Germinal center (tissue), 1 donor: ENCODE measurements at regions not wholly inside any gene's neighbourhood (a gene's known extent, or its start where the extent isn't known, plus 50 kb on each side); places are given as distances from the start of the nearest gene placed in this dataset.

ENCODE experiments used
- DNase-seq: peaks from one replicate; pipeline ENCODE4 v3.0.0; 2012; ENCODE audit warnings: mixed read lengths, low spot score

DNA sequence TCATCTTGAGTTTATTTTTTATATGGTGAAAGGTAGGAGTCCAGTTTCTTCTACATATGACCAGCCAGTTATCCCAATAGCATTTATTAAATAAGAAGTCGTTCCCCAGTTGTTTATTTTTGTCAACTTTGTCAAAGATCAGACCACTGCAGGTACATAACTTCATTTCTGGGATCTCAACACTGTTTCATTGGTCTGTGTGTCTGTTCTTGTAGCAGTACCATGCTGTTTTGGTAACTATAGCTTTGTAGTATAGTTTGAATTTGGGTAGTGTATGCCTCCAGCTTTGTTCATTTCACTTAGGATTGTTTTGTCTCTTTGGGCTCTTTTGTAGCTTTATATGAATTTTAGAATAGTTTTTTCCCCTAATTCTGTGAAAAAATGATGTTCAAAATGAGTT is 340.4 kb upstream of the PCDH20 start:
- no peak for DNase-seq

DNA sequence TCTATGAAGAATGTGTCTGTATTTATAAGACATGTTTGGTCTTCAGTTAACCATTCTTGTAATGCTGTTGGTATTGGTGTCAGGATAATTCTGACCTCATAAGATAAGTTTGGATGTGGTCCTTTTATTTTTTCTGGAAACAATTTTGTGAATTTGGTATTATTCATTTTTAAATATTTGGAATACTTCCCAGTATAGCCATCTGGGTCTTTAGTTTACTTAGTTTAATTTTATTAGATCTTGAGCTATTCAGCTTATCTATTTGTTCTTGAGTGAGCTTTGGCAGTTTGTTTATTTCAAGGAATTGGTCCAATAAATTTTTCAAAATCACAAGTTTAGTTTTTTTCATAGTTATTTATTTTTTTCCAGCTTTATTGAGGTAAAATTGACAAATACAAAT is 335.4 kb upstream of the PCDH20 start:
- no peak for DNase-seq

- DNase-seq, result no peak
Observed at GRCh38 chr13:61738236-61738750, 322.6 kb upstream of the PCDH20 start.

DNA sequence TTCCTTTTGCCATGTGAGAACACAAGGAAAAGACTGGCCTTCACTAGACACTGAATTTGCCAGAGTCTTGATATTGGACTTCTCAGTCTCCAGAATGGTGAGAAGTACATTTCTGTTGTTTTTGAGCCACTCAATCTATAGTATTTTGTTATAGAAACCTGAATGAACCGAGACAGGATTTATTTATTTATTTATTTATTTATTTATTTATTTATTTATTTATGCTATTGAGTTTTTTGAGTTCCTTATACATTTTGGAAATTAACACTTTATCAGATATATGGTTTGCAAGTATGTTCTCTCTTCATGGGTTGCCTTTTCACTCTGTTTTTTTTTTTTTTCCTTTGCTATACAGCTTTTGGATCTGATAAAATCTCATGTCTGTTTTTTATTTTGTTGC is 319.0 kb upstream of the PCDH20 start:
- no peak for DNase-seq

GRCh38 chr13:61728471-61728870 is 312.8 kb upstream of the PCDH20 start:
- no peak for DNase-seq

GRCh38 chr13:61727767-61728166 is 312.1 kb upstream of the PCDH20 start:
- DNase-seq, result no peak

GRCh38 chr13:61725806-61726205 is 310.2 kb upstream of the PCDH20 start:
- no peak for DNase-seq

- DNase-seq, result no peak
Observed at GRCh38 chr13:61722119-61722518, 306.5 kb upstream of the PCDH20 start.

DNA sequence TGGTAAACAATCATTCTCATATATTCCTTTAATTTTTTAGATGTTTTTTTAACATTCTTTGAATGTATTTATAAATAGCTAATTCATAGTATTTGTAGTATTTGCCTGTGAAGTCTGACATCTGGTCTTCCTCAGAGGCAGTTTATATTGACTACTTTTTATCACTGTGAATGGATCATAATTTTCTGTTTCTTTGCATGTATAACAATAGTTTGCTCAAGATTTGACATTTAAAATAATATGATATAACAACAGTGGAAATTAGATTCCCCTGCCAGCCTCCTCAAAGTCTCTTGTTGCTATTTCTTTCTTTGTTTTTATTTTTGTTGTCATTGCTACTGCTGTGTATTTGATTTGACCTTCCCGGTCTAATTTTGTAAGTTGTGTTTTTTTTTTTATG is 297.0 kb upstream of the PCDH20 start:
- no peak for DNase-seq

- DNase-seq, result no peak
Observed at GRCh38 chr13:61709258-61709657, 293.6 kb upstream of the PCDH20 start.

GRCh38 chr13:61706899-61707298 is 291.2 kb upstream of the PCDH20 start:
- DNase-seq, result no peak

- DNase-seq, result no peak
Observed at GRCh38 chr13:61700620-61701019, 285.0 kb upstream of the PCDH20 start.

DNA sequence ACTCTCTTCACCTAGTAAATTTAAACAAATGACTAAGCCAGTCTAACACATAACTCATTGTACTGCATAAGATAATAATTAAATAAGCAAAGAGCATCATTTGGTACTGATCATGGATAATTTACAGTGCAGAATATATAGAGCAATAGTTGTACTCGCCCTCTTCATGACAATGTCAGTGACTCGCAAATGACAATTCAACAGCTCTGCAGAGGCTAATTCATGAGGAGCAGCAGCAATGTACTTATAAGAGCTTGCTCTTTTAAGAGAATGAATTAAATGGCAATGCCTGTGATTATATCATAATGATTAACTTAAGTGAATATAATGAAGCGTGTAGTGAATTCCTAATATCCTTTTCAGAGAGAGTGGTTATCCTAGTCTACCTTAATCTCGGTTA is 284.5 kb upstream of the PCDH20 start:
- DNase-seq, result no peak

- no peak for DNase-seq
Observed at GRCh38 chr13:61696676-61697075, 281.0 kb upstream of the PCDH20 start.

GRCh38 chr13:61695147-61695546 is 279.5 kb upstream of the PCDH20 start:
- DNase-seq, result no peak

GRCh38 chr13:61692691-61693090 is 277.0 kb upstream of the PCDH20 start:
- DNase-seq, result no peak

DNA sequence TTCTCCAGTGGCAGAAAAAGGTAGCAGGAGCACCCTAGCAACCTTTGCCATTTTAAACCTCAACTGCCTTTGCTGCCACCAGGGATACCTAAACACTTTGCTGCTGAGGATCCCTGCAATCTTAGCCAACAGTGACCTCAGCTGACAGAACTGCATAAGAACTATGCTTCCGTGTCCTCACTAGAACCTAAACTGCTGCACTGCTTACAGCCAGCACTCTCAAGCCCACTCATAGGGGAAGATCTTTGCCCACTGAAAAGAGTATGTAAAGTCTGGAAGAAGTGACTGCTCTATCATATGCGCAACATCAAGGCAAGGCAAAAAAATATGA is 270.0 kb upstream of the PCDH20 start:
- DNase-seq, result no peak

DNA sequence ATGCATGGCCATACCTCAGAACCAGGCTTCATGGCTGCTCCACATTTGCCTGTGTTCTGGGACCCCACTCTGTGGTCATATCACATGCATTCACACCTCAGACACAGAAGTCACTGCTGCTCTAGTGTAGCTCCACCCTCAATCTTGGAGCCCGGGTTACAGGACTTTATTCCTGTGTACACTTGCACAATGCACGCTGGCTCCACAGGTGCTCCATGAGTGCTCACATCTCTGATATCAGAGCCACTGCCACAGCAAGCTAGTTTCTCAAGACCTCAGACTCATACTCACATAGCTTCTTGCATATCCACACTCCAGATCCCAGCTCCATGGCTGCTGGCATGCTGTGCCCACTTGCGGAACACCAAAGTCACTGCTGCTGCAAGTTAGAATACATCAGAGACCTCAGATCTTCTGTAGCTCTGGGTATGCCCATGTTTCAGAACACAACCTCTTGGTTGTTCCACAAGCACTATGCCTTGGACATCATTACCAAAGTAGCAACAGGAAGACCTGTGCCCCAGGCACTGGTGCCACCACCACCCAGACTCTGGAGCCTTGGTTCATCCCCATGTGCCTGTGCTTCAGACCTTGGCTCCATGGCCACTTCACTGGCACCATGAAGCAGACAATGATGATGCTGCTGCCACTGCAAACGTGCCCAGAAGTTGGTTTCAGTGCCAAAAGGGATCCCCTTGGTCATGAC is 269.5 kb upstream of the PCDH20 start:
- DNase-seq, result no peak

GRCh38 chr13:61672756-61673155 is 257.1 kb upstream of the PCDH20 start:
- no peak for DNase-seq

- no peak for DNase-seq
Observed at GRCh38 chr13:61670384-61671161, 254.9 kb upstream of the PCDH20 start.

DNA sequence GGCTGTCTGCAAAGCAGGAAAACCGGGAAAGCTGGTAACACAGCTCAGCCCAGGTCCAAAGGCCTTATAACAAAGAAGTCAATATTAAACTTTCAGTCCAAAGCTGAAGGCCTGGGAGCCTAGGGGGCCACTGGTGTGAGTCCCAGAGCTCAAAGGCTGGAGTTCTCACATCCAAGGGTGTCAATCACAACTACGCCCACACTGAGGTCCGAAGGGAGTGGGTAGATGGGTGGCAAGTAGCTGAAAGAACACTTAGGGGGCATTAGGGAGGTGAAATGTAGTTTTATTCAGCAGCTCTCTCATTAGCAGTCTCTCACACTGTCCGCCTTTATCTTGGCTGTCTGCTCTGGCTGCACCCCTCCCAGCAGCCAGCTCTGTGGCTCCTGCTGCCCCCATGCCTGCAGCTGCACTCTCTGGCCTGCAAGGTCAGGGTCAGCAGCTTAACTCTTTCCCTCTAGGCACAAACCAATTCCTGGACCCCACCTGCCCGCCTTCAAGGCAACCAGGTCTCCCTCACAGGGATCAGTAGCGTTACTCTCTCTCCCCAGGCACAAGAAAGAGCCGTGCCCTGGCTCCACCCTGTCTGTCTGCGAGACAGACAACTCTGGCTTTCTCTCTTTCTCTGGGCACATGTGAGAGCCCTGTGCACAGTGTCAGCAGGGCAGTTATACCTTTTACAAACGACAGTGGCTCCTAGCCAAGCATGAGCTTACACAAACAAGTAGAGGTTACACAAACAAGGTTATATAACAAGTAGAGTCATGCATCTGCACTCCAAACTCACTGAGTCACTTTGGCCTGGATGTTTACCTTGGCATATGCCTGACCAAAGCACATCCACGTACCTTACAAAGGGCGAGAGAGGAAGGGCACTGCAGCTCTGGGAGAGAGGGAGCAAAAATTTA is 249.4 kb upstream of the PCDH20 start:
- no peak for DNase-seq

- DNase-seq, result no peak
Observed at GRCh38 chr13:61654481-61654880, 238.8 kb upstream of the PCDH20 start.

- no peak for DNase-seq
Observed at GRCh38 chr13:61648547-61648946, 232.9 kb upstream of the PCDH20 start.
